H1 (cell line): ENCODE measurements at regions not wholly inside any gene's neighbourhood (a gene's known extent, or its start where the extent isn't known, plus 50 kb on each side); places are given as distances from the start of the nearest gene placed in this dataset.

Experiments used
- TF ChIP-seq, protein P1 (sequence below): IDR thresholded peaks from 2 replicates; pipeline ENCODE4 v1.6.1; 2011; ENCODE audit warnings: low read length, improper control_type of control experiment
- TF ChIP-seq, protein P2 (sequence below): fragments of 300-600 bp; sonication (generic); IDR thresholded peaks from 2 replicates; pipeline ENCODE4 v1.7.1; 2012; ENCODE audit warnings: low read length, moderate library complexity, mild to moderate bottlenecking, inconsistent platforms; ENCODE audit not compliant: insufficient replicate concordance

DNA sequence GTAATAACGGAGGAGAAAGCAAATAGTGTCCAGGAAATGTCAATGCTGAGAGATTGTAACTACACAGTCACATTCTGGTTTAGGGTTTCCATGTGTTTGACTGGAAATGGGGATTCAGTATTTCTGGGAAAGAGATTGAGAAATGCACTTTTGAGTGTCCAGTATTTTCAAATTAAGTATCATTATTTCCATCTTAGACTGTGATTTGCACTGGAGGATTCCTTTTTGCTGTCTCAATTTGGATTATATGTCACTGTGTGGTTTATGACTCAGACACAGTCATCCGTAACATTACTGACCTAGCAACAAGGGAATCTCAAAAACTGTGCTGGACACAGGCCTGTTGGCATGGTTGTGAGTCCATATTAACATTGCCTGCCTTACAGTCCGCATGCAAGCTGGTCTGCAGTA is 681.4 kb downstream of the CDH11 start (continued):
- TF ChIP-seq, protein P1, sequence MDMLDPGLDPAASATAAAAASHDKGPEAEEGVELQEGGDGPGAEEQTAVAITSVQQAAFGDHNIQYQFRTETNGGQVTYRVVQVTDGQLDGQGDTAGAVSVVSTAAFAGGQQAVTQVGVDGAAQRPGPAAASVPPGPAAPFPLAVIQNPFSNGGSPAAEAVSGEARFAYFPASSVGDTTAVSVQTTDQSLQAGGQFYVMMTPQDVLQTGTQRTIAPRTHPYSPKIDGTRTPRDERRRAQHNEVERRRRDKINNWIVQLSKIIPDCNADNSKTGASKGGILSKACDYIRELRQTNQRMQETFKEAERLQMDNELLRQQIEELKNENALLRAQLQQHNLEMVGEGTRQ = no peak
- TF ChIP-seq, protein P2, sequence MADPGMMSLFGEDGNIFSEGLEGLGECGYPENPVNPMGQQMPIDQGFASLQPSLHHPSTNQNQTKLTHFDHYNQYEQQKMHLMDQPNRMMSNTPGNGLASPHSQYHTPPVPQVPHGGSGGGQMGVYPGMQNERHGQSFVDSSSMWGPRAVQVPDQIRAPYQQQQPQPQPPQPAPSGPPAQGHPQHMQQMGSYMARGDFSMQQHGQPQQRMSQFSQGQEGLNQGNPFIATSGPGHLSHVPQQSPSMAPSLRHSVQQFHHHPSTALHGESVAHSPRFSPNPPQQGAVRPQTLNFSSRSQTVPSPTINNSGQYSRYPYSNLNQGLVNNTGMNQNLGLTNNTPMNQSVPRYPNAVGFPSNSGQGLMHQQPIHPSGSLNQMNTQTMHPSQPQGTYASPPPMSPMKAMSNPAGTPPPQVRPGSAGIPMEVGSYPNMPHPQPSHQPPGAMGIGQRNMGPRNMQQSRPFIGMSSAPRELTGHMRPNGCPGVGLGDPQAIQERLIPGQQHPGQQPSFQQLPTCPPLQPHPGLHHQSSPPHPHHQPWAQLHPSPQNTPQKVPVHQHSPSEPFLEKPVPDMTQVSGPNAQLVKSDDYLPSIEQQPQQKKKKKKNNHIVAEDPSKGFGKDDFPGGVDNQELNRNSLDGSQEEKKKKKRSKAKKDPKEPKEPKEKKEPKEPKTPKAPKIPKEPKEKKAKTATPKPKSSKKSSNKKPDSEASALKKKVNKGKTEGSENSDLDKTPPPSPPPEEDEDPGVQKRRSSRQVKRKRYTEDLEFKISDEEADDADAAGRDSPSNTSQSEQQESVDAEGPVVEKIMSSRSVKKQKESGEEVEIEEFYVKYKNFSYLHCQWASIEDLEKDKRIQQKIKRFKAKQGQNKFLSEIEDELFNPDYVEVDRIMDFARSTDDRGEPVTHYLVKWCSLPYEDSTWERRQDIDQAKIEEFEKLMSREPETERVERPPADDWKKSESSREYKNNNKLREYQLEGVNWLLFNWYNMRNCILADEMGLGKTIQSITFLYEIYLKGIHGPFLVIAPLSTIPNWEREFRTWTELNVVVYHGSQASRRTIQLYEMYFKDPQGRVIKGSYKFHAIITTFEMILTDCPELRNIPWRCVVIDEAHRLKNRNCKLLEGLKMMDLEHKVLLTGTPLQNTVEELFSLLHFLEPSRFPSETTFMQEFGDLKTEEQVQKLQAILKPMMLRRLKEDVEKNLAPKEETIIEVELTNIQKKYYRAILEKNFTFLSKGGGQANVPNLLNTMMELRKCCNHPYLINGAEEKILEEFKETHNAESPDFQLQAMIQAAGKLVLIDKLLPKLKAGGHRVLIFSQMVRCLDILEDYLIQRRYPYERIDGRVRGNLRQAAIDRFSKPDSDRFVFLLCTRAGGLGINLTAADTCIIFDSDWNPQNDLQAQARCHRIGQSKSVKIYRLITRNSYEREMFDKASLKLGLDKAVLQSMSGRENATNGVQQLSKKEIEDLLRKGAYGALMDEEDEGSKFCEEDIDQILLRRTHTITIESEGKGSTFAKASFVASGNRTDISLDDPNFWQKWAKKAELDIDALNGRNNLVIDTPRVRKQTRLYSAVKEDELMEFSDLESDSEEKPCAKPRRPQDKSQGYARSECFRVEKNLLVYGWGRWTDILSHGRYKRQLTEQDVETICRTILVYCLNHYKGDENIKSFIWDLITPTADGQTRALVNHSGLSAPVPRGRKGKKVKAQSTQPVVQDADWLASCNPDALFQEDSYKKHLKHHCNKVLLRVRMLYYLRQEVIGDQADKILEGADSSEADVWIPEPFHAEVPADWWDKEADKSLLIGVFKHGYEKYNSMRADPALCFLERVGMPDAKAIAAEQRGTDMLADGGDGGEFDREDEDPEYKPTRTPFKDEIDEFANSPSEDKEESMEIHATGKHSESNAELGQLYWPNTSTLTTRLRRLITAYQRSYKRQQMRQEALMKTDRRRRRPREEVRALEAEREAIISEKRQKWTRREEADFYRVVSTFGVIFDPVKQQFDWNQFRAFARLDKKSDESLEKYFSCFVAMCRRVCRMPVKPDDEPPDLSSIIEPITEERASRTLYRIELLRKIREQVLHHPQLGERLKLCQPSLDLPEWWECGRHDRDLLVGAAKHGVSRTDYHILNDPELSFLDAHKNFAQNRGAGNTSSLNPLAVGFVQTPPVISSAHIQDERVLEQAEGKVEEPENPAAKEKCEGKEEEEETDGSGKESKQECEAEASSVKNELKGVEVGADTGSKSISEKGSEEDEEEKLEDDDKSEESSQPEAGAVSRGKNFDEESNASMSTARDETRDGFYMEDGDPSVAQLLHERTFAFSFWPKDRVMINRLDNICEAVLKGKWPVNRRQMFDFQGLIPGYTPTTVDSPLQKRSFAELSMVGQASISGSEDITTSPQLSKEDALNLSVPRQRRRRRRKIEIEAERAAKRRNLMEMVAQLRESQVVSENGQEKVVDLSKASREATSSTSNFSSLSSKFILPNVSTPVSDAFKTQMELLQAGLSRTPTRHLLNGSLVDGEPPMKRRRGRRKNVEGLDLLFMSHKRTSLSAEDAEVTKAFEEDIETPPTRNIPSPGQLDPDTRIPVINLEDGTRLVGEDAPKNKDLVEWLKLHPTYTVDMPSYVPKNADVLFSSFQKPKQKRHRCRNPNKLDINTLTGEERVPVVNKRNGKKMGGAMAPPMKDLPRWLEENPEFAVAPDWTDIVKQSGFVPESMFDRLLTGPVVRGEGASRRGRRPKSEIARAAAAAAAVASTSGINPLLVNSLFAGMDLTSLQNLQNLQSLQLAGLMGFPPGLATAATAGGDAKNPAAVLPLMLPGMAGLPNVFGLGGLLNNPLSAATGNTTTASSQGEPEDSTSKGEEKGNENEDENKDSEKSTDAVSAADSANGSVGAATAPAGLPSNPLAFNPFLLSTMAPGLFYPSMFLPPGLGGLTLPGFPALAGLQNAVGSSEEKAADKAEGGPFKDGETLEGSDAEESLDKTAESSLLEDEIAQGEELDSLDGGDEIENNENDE = no peak
